ENCODE measurements at regions not wholly inside any gene's neighbourhood (a gene's known extent, or its start where the extent isn't known, plus 50 kb on each side); places are given as distances from the start of the nearest gene placed in this dataset.
A peak's percentile ranks its signal among the peaks of the same experiment; 100 is the strongest.
"Not testable (repeated sequence)": the region's sequence is repeated elsewhere in the genome, so short reads cannot be mapped to it uniquely, and the experiment has no call there.

DNA sequence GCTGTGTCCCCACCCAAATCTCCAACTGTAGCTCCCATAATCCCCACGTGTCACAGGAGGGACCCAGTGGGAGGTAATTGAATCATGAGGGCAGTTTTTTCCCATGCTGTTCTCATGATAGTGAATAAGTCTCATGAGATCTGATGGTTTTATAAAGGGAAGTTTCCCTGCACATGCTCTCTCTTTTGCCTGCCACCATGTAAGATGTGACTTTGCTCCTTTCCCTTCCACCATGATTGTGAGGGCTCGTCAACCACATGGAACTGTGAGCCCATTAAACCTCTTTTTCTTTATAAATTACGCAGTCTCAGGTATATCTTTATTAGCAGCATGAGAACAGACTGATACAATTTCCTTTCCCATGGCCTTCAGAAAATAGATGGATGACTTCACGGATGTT, 76.8 kb upstream of the ATP8B1 start:
- DNase-seq, result not testable (repeated sequence)

DNA sequence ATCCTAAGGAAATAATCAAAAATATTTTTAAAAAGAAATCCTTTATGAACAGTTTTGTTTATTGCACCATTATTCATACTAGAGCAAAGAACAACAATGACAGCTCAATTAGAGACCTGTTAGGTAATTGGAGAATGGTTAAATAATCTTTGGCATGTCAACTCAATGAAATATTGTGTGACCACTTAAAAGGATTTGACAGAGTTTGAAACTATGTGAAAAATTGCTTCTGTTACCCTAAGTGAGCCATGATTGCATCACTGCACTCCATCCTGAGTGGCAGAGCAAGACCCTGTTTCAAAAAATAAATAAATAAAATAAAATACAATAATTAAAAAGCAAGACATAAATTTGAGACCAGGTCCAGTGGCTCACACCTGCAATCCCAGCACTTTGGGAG, 66.1 kb upstream of the ATP8B1 start:
- no peak for DNase-seq

DNA sequence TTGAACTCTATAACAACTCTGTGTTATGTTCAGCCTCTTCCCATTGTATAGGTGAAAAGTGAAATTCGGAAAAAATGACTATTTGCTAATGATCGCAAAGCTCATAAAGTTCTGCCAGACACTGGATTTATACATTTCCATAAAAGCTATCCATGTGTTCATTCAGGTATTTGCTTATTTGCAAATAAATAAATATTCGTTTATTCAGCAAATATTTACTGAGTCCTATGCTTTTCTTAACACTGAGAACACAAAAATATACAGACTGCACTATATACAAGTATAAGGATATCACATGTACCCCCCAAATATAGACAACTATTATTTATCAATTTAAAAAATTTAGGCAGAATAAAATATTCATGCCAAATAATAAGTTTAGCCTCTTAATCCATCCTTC, 63.2 kb upstream of the ATP8B1 start:
- no peak for DNase-seq

DNA sequence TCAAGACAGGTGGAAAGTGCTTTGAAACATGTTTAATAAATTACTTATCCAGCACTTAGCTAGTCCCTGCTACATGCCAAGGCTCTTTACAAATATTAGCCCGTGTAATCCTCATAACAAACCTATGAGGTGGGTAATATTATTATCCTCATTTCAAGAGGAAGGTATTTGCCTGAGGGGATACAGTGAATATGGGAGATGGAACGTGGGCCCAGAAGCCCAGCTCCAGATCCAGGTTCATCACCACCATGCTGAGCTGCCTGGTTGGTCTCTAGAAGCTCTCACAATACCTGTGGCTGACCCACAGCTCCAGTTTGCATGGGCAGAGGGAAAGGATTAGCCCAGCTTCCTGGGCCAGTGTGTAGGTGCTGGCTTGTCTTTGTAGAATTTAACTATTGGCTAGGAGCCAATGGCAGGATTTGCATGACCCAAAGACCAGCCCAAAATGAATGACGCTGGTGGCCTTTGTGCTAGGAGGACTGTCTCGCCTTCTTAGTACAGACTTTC, 61.6 kb upstream of the ATP8B1 start:
- DNase-seq, result no peak

DNA sequence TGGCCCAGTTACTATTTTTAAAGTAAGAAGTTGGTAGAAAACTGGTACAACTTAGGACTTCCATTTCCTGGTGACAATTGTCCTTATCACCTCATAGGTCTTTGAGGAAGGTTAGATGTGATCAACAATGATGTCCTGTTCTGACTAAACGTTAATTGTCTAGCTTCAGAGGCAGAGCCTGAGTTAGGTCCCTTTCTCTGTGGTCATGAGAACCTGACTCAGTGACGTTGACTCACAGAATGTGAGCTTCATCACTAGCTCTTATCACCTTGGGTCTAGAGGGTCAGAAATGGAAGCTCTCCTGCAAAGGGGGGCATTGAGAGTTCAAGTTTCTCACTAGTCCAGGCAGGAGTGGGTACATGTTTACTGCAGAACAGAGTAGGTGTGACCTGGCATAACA, 60.6 kb upstream of the ATP8B1 start:
- DNase-seq, result no peak

DNA sequence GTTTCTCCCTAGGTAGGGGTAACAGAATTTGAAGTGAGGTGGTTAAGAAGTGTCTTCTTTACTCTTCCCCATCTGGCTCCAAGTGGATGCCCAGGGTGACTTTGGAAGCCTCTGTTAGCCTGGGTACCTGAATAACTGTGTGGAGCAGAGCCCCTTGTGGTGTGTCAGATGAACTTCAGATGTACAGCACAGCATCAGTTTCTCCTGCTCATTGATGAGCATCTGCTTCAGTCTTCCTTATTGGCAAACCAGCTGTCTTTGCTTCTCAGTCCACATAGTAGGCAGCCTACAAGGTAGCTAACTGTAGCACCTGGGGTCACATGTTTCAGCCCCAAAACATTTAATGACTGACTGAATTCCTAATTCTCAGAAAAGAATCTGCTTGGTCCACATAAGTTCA, 56.2 kb upstream of the ATP8B1 start:
- DNase-seq, result no peak

DNA sequence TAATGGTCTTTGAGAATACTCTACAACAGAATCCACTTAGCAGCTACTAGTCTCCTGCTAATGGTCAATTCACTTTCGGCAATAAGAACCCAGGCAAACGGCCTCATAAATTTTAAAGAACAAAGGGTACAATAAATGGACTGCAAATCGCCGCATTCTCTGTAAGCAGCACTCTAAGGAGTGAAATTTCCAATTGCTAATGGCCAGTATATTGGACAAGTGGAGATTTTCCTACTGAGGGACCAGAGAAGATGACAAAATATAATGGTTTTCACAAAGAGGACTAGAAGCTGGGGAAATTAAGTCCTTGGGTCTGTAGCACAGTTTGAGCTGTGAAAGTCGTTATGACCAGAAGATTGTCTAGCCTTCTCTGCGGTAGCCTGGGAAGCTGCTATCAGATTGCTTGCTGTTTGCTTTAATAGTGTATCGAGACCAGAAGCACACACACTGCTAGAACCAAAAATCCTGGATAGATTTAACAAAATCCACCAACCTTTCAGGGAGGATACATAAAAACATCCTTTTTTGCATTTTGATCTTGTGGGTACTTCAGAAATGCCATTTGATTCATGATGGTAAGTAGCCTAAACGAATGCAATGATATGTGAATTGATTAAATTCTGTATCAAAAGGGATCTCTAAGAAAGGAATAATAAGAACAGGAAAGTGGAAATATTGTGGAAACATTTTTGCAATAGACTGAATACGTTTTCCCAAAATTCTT, 53.6 kb upstream of the ATP8B1 start:
- peak; percentile 85 for DNase-seq

DNA sequence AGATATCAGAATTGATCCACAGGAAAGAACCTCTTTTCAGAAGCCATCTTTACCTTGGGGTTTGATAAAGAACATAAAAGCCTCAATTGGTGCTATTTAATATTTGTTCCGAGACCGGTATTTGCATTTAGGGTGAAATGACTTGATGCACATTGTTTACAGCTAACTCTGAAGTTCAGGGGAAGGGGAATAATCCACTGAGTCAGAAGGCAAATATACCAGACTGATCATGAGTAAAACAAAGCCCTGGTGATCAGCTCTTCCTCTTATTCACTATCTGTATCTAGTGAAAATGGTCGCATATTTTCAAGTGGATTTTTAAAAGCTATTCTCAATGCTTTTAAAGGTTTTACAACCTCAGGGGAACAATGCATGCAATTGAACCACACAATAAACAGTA, 53.0 kb upstream of the ATP8B1 start:
- no peak for DNase-seq

DNA sequence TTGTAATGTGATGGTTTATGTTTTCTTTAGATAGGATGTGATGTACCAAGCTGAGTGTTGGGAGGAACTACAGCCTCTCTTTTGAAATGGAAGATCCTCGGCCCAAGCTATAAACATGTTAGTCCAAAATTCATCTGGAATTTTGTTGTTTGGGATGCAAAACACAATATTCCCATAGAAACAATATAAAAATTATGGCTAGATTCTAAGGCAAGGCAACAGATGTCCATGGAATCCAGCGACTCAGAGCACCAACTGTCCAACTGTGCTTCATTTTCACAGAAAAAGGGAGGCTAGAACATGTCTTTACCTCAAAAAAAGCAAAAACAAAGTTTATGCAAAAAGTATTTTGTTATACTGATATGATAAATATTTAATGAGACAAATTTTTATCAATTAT, 52.4 kb upstream of the ATP8B1 start:
- no peak for DNase-seq

DNA sequence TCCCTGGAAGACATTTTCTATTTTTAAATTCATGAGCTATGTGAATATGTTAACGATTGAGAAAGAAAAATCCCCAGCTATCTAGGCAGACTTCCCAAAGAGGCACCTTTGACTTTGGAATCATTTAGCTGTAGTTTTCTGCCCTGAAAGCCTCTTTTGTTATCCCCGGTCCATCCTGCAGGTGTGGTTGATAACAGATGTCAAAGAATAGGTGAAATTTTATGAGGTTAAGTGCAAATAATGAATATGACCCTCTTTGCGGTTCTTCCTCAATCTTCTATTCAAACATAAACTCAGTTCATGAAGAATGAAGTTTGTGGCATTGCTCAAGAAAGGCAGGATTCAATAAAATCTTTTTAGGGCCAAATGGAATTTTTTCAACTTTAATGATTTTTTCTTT, 51.6 kb upstream of the ATP8B1 start:
- no peak for DNase-seq

DNA sequence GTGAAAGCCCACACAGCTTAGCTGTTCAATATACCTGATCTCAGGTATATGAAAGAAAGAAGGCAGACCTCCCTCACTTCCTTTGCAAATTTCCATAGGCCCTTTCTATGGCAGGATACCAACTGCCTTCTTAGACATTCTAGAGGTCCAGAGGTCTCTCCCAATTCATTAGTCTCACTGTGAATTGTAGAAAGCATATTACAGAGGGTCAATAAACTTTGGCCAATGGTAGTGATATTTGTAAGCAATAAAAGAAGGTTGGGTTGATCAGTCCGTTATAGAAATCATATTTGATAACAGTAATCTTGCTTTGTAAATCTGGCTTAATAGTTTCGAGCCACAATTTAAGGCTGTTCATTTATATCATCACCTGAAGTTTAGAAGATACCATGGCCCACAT, 50.7 kb upstream of the ATP8B1 start:
- DNase-seq, result no peak

DNA sequence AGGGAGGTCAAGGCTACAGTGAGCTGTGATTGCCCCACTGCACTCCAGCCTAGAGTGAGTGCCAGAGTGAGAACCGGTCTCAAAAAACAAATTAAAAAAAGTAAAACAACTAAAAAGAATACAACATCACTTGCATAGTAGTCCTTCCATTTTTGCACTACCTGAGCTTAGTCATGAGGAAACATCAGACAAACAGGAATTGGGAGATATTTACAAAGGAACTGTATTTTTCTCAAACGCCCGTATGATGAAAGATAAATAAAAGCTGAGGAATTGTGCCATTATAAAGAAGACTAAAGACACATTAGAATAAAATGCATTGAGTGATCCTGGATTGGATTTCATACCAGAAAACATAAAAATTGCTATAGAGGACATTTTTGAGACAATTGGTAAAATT, 50.0 kb upstream of the ATP8B1 start:
- no peak for DNase-seq
